HL-60 (cell line): ENCODE measurements at regions not wholly inside any gene's neighbourhood (a gene's known extent, or its start where the extent isn't known, plus 50 kb on each side); places are given as distances from the start of the nearest gene placed in this dataset.

ENCODE experiments used
- DNase-seq, 2 experiments: peaks; one replicate each; pipeline ENCODE4 v3.0.0-alpha.2; 2010 to 2020; ENCODE audit warnings: low read depth in 1 of 2, low spot score in 1 of 2
- H3K27ac ChIP-seq: fragments of 250-450 bp; sonication (Bioruptor Pico); replicated peaks from 2 replicates; pipeline ENCODE4 v1.5.1; 2020; ENCODE audit warnings: mild to moderate bottlenecking, moderate library complexity
- H3K27me3 ChIP-seq: fragments of 250-450 bp; sonication (Bioruptor Pico); 2 replicates; pipeline ENCODE4 v1.5.1; 2021; ENCODE audit warnings: mild to moderate bottlenecking, moderate library complexity; ENCODE audit not compliant: insufficient read depth, poor library complexity, severe bottlenecking
- H3K4me3 ChIP-seq: replicated peaks from 2 replicates; pipeline ENCODE4 v1.5.1; 2011; ENCODE audit warnings: mild to moderate bottlenecking, control low read depth, low read length; ENCODE audit not compliant: insufficient read depth
- CTCF ChIP-seq: IDR thresholded peaks from one replicate; pipeline ENCODE4 v1.5.1; 2011; ENCODE audit warnings: low read length, control low read depth, inconsistent platforms; ENCODE audit not compliant: insufficient read depth
- GABPA ChIP-seq: IDR thresholded peaks from 2 replicates; pipeline ENCODE4 v1.6.1; 2012; ENCODE audit warnings: low read depth
- POLR2AphosphoS5 ChIP-seq: IDR thresholded peaks from 2 replicates; pipeline ENCODE4 v1.6.1; 2012; ENCODE audit warnings: low read depth
- REST ChIP-seq: IDR thresholded peaks from 2 replicates; pipeline ENCODE4 v1.6.1; 2012; ENCODE audit warnings: low read depth; ENCODE audit not compliant: insufficient replicate concordance
- SPI1 ChIP-seq: IDR thresholded peaks from 2 replicates; pipeline ENCODE4 v1.6.1; 2012; ENCODE audit warnings: low read depth, mild to moderate bottlenecking, borderline replicate concordance

- no peak overlapping the region for H3K27ac ChIP-seq
- H3K4me3 ChIP-seq, result no peak overlapping the region
- DNase-seq, result no peak
- TF ChIP-seq CTCF (no peak), GABPA (no peak), REST (no peak), POLR2AphosphoS5 (no peak), SPI1 (no peak)
- no peaks in the 10 kb centered on the region for H3K27me3 ChIP-seq
These were observed 332.5 kb upstream of the SORCS1 start for GRCh38 chr10:107497024-107497423.

GRCh38 chr10:107496594-107496993 is 332.1 kb upstream of the SORCS1 start:
- no peak for DNase-seq
- no peak overlapping the region for H3K27ac ChIP-seq
- H3K27me3 ChIP-seq, result no peaks in the 10 kb centered on the region
- H3K4me3 ChIP-seq, result no peak overlapping the region
- no peak for TF ChIP-seq POLR2AphosphoS5
- TF ChIP-seq GABPA, result no peak
- TF ChIP-seq SPI1, result no peak
- no peak for TF ChIP-seq CTCF
- no peak for TF ChIP-seq REST

- Histone ChIP-seq H3K27ac (no peak overlapping the region), H3K27me3 (no peaks in the 10 kb centered on the region), H3K4me3 (no peak overlapping the region)
- TF ChIP-seq POLR2AphosphoS5 (no peak), CTCF (no peak), REST (no peak), SPI1 (no peak), GABPA (no peak)
- DNase-seq, result no peak
These were observed 327.9 kb upstream of the SORCS1 start for GRCh38 chr10:107492389-107492788.
